PFSK-1 (cell line): ENCODE measurements at regions not wholly inside any gene's neighbourhood (a gene's known extent, or its start where the extent isn't known, plus 50 kb on each side); places are given as distances from the start of the nearest gene placed in this dataset.

Experiments used
- FOXP2 ChIP-seq: optimal IDR thresholded peaks from 2 replicates; pipeline ENCODE3; 2011; ENCODE audit warnings: borderline replicate concordance, control low read depth, inconsistent platforms; ENCODE audit not compliant: insufficient read depth; ENCODE audit errors: extremely low read length, extremely low read depth
- POLR2AphosphoS5 ChIP-seq: IDR thresholded peaks from 2 replicates; pipeline ENCODE4 v1.6.1; 2012; ENCODE audit warnings: low read depth, mild to moderate bottlenecking, control low read depth, low read length, moderate library complexity
- REST ChIP-seq, 2 experiments: IDR thresholded peaks; 2 replicates each; pipeline versions ENCODE4 v1.6.1 to v1.8.0; 2011 to 2012; ENCODE audit warnings: low read depth in 2 of 2, low read length in 2 of 2, control low read depth in 1 of 2, inconsistent platforms in 1 of 2, mild to moderate bottlenecking in 1 of 2, moderate library complexity in 1 of 2; ENCODE audit not compliant: insufficient read depth in 1 of 2
- SIN3A ChIP-seq: IDR thresholded peaks from 2 replicates; pipeline ENCODE4 v1.6.1; 2012; ENCODE audit warnings: mild to moderate bottlenecking, low read length, moderate library complexity, borderline replicate concordance; ENCODE audit not compliant: insufficient read depth
- TAF1 ChIP-seq: IDR thresholded peaks from 2 replicates; pipeline ENCODE4 v1.6.1; 2012; ENCODE audit warnings: low read length, control low read depth, borderline replicate concordance; ENCODE audit not compliant: insufficient read depth

DNA sequence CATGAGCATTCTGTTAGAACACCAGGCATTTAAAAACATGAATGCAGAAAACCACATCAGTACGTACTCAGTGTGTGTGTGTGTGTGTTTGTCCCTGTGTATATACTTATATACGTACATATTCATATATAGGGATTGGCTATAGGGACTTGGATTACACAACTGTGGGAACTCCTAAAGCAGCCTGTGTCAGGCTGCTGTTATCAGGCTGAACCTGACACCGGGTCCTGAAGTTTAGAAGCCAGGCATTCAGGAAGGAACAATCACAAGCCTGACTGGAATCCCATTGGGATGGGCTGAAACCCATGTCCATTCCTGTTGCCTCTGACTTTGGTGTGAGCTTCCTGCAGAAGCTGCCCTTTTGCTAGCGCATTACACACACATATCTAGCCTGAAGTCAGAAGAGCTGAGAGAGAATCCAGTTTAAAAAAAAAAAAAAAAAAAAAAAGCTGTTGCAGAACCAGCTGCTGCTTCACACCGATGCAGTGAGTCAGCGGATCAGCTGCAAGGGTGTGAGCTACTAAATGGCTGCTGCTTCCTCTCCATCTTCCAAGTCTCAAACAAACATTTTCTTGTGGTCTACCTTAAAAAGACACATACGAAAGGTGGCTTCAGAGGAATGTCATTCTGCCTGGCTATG, 348.1 kb downstream of the THBS2 start:
- TF ChIP-seq REST (IDR thresholded peaks at IDR 0.05; ENCODE audit: insufficient read depth in 1 of 2, low read depth in 2 of 2, low read length in 2 of 2), result no peak
- TF ChIP-seq FOXP2, result no peak
- TF ChIP-seq TAF1, result no peak
- no peak for TF ChIP-seq SIN3A
- TF ChIP-seq POLR2AphosphoS5, result no peak

- TF ChIP-seq TAF1 (no peak), SIN3A (no peak), FOXP2 (no peak), POLR2AphosphoS5 (no peak), REST (IDR thresholded peaks at IDR 0.05; ENCODE audit: insufficient read depth in 1 of 2, low read depth in 2 of 2, low read length in 2 of 2) (no peak)
Observed at GRCh38 chr6:168903613-168904345, 349.9 kb downstream of the THBS2 start.

- TF ChIP-seq REST (IDR thresholded peaks at IDR 0.05; ENCODE audit: insufficient read depth in 1 of 2, low read depth in 2 of 2, low read length in 2 of 2), result no peak
- TF ChIP-seq POLR2AphosphoS5, result no peak
Observed at GRCh38 chr6:168902075-168902474, 351.6 kb downstream of the THBS2 start.

- TF ChIP-seq SIN3A (no peak), FOXP2 (no peak), REST (IDR thresholded peaks at IDR 0.05; ENCODE audit: insufficient read depth in 1 of 2, low read depth in 2 of 2, low read length in 2 of 2) (no peak), TAF1 (no peak), POLR2AphosphoS5 (no peak)
Observed at GRCh38 chr6:168901076-168901475, 352.6 kb downstream of the THBS2 start.
